GM19452 (cell line): ENCODE measurements at regions not wholly inside any gene's neighbourhood (a gene's known extent, or its start where the extent isn't known, plus 50 kb on each side); places are given as distances from the start of the nearest gene placed in this dataset.
"Not testable (repeated sequence)": the region's sequence is repeated elsewhere in the genome, so short reads cannot be mapped to it uniquely, and the experiment has no call there.

Experiments used
- ATAC-seq: cut with Tn5 transposase; IDR thresholded peaks from one replicate; pipeline ENCODE4 v1.9.1; 2021; ENCODE audit not compliant: unreplicated experiment

DNA sequence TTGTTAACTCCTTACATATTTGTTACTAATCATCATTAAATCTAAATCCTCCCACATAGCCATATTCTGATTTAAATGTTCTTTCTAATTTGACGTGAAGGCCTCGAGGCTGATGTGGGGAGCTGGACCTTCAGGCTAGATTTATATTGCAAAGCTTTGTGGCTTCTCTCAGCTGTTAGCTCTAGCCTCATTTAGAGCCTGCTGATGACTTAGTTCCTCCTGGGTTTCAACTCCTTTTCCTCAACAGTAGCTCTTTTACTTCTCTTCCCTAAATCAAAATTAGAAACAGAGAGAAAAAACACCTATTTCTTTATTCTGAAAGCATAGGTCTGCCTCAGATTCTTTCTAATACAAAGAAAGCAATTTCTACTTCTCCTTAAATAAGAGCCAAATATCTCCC is 477.5 kb upstream of the CCDC196 start:
- ATAC-seq: no peak

DNA sequence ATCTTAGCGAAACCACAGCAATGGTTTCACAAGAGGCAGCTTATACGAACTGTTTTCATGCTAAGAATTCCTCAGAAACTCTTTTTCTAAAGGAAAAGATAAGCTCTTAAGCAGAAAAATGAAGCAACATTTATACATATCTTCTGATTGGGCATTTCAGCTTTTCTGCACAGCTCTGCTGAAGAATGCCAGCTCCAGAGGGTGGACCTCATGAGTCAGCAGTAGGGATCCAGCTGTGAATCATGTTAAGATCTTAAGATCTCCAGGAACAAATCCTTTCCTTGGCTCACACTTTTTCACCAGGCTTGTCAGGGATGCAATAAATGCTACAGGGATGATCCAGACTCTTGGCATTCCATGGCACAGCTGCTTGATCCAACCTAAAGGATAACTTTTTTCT is 477.1 kb upstream of the CCDC196 start:
- ATAC-seq: no peak

DNA sequence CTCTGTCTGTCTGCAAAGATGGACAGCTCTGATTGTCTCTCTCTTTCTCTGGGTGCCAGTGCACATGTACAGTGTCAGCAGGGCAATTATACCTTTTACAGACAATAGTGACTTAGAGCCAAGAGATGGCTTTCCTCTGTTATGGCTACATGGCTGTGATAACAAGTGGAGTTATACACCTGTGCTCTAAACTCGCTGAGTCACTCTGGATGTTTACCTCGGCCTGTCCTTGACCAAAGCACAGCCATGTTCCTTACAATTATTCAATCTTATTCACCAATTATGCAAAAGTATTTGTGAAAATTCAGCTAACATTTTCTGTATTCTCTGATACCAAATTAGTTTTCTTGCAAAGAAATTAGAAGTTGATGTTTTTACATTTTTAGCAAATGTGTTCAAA is 475.5 kb upstream of the CCDC196 start:
- ATAC-seq: no peak

DNA sequence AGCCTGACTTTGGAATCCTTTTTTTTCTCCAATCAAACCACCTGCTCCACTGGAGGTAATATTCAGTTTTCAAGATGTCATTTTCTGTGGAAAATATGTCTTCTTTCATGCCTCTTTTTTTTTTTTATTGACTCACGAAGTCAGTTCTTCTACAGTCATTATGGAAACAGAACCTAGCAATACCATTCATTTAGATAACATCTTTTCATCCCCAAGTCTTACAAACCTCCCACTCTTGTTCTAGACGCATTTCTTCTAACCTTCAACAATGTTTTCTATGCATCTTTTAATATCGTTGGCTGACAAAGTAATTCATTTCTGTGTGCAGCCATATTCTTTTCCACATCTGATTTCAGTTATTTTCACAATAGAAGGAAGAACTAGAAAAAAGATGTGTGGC is 474.3 kb upstream of the CCDC196 start:
- ATAC-seq: no peak

DNA sequence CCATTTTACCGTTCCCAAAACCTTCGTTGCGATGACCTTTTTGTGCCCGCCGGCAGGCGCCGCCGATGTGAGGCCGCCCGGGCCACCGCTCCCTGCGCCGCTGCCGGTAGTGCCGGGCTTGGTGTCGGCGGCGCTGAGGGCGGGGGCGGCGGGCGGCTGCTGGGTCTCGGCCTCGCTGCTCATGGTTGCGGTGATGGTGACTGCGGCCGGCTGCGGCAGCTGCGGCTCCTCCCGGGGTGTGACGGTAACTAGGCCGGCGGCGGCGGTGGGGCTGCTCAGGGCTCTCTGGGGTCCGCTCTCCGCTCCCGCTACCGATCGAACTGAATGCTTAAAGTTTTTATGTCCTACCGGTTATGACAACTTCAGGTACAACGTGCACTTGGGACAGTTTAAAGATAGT is 472.6 kb upstream of the CCDC196 start:
- not testable (repeated sequence) for ATAC-seq

DNA sequence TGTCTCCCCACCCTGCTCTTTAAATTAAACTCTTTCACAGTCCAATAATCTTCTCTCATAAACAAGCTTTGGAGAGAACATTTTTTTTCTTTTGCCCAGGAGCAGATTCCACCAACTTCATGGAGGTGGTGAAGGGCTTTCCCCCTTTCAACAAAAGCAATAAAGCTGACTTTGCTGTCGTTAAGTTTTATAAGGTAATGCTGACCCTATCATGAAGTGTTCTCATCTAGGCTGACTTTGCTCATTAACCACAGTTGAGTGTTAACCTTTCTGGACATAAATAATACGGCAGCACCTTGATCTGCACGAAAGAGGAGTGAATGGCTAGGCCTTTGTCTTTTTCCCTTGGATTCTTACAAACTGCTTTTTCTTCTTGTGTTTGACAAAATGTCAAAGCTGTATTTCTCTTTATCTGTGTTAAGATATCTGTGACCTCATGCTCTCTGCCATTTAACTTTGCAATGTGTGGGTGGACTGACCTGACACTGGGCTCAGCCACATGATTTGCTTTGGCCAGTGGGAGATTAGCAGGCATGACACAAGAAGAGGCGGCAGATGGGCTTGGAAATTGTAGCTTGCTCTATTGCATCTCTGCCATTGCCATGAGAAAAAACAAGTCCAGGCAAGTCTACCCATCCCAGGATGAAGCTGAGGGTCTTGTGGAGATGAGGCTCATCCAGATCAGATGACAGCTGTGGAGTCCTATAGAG is 470.9 kb upstream of the CCDC196 start:
- no peak for ATAC-seq

DNA sequence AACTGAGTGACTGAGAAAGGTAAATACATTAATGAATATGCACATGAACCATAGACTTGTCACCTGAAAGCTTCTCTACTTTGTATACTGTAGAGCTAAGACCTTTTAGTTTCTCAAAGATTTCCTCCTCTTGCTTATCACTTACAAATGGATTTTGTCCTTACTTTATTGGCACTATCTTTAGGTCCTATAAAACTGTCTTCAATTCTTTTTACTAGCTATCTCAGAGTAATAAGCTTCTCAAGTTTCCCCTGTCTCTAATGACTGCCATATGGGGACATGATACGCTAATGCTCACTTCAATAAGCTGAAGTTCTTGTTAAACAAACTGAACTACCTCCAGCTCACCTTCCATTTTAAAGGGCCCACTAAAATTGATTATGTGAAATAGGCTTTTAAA is 468.2 kb upstream of the CCDC196 start:
- ATAC-seq: no peak

DNA sequence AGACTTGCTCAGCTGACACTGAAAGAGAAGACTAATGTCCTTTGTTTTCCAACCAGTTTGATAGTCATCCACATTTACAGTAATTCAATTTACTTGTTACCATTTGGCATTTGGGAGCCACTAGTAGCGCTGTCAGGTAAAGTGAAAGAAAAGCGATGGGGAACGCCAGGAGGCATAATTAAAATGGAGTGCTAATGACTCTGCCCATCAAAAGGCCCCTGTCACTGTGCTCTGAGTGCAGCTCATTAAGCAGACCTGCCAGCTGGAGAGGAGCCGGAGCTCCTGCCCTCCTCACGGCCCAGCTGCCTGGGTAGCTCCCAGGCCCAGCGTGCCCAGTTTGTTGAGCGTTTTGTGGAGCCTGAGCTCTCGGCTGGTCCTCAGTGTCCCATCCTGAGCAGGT is 463.6 kb upstream of the CCDC196 start:
- no peak for ATAC-seq

DNA sequence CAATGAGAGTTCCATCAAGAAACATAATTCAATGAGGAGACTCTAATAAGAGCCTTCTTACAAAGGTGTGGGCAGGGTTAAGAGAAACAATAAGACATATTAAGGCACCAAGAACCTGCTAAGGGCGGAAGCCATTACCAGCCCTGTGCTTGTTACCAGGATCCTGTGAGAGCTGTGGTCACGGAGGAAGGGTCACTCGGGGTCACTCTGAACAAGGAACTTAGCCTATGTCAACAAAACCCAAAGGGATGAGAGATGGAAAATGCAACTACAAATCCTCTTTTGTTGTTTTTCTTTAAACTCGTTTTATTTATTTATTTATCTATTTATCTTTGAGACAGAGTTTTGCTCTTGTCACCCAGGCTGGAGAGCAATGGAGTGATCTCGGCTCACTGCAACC is 460.4 kb upstream of the CCDC196 start:
- no peak for ATAC-seq

DNA sequence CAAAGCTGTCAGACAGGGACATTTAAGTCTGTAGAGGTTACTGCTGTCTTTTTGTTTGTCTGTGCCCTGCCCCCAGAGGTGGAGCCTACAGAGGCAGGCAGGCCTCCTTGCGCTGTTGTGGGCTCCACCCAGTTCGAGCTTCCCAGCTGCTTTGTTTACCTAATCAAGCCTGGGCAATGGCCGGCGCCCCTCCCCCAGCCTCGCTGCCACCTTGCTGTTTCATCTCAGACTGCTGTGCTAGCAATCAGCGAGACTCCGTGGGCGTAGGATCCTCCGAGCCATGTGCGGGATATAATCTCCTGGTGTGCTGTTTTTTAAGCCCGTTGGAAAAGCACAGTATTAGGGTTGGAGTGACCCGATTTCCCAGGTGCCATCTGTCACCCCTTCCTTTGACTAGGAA is 454.2 kb upstream of the CCDC196 start:
- ATAC-seq: not testable (repeated sequence)

DNA sequence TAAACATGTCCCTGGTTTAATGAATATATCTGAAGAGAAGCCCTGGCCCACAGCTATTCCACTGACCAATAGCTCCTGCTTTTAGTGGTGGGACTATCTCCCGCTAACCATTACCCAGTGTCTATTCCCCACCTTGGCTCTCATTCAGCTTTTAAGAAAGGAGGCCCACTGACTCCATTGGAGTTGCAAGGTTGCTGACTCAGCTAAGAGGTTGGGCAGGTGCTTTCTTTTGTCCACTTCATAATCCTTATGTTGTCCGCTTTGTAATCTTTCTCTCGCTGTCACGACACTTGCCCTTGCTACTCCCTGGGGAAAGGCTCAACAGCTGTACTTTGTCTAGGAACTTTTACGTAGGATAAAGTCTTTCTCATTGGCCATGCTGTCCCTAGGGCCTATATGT is 453.4 kb upstream of the CCDC196 start:
- ATAC-seq: no peak

DNA sequence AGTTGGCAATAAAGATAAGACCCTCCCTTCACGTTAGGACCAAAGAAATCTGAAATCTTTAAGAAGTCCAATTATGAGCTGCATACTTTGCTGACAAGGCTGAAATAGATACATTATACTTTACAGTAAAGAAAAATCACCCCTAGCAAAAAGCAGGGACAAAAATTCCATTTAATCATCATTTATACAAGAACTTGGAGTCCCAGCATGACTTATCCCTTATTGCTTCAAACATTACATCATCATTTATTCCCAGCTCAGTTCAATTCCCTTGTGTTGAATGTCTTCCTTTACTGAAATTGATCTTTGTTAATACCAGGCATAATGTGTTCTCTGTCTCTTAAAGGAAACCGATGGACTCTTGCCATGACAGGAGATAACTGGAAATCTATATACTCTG is 449.6 kb upstream of the CCDC196 start:
- no peak for ATAC-seq

DNA sequence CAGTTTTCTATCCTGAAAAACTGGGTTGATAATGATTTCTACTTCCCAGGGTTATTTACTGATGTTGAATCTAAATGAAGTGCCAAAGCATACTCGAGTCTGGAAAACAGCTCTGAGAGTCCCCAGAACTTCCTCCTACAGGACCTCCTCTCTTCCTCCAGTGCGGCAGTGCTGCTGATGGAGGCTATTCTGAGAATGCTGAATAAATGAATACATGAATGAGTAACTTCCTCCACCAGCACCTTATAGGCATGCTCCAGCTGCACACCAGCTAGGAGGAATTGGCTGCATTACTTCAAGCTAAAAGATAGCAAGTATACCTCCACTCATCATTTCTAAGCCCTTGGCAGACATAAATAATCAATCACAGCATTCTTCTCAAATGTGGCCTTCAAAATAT is 448.8 kb upstream of the CCDC196 start:
- no peak for ATAC-seq

DNA sequence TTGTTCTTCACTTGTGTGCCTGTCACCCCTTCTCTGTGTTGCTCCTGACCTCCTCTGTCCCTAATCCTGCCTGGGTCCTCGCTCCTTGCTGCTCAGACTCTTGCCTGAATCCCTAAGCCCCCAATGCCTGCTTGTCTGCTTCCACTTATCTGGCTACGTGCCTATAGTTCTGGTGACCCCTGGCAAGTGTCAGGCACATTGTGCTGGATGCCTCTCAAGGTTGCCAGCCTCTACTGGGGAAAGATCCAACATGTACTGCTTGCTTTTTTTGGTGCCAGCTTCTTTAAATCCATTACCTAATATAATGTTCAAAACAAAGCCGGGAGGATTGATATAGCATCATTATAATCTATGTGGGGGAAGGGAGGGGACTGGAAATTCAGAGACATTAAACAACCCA is 448.0 kb upstream of the CCDC196 start:
- no peak for ATAC-seq

DNA sequence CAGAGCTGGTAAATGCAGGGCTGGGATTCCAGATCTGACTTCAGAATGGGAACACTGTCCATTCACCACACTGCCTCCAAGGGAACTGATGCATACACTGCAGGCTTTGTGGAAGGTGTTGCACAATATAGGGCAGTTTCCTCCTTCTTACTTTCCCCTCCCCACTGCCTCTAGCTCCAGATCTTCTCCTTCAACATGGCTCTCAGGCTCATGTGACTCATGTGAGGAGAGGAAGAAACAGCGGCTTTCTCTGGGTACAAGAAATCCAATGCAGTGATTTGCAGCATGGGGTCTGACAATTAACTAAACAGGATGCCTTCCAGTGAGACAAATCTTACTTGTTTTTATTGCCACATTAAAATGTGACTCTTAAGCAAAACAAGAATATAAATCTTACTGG is 447.6 kb upstream of the CCDC196 start:
- ATAC-seq: no peak

DNA sequence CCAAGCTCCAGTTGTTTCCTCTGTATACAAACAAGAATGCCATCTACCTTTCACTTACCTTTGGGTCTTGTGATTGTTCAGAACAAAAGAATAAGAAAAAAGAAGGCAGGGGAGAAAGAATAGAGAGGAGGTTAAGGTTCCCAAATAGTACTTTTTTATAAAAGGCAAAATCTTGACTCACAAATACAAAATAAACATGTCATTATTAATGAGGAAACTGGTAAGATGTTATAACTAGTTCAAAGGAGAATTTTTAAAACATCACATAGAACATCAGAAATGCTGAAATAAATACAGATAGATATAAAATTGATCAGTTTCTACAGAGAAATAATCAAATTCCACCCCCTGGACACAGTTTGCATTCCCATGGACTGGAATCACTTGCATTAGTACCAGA is 446.7 kb upstream of the CCDC196 start:
- no peak for ATAC-seq

DNA sequence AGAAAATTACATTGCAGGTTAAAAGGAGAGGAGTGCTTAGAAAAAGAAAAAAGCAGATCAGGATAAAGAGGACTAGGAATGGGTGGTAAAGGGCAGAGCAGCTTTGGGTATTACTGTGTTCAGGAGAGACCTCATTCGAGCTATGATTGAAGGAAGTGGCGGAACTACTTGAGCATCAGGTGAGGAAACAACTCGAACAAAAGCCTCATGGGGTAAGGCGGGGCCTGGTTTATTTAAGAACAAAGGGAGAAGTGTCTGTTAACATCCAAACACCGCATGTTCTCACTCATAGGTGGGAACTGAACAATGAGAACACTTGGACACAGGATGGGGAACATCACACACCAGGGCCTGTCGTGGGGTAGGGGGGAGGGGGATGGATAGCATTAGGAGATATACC is 444.6 kb upstream of the CCDC196 start:
- ATAC-seq: no peak

DNA sequence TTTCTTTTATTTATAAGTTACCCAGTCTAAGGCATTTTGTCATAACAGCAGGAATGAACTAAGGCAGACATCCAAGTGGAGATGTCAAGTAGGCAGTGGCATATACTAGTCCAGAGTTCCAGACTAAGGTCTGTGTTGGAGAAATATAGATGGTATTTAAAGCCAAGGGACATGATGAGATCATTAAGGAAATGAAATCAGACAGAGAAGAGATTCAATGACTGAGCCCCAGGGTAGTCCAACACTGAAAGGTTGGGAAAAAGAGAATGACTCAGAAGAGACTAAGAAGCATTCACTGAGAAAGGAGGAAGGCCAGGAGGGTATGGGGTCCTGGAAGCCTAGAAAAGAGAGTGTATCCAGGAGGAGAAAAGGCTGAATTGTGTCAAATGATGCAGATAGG is 442.2 kb upstream of the CCDC196 start:
- no peak for ATAC-seq

DNA sequence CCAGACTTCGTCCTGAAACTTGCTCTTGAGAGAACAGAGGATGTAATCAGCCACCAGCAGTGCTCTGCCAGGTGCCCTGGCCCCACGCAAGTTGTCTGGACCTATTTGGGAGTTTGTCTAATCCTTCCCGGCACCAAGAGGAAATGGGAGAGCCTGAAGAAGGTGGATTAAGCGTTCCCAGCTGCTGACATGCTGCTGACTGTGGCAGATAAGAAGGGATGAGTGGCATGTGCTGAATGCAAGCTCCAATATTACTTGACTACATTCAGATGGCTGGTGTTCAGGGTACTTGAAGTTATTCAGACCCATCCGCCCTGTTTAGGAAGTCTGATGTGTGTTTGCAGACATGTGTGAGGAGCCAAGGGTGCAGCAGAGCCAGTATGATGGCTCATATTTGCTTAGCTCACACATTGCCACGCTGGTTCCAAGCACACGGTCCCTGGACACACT is 440.6 kb upstream of the CCDC196 start:
- no peak for ATAC-seq

DNA sequence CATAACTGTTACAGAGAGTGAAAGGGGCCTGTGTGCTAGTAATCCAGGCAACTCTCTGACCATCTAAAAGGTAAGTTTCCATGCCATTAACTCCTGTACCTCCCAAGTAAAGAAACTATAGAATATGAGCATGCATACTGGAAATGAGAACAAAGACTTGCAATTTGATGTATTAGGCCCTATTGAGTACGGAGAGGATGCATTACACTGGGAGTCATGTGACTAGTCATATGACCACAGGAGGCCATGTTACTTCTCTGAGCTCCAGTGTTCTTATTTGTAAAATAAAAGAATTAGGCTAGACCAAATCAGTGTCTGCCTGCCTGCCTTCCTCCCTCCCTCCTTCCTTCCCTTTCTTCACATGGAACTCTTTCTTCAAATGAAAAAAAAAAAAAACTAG is 440.1 kb upstream of the CCDC196 start:
- ATAC-seq: no peak

DNA sequence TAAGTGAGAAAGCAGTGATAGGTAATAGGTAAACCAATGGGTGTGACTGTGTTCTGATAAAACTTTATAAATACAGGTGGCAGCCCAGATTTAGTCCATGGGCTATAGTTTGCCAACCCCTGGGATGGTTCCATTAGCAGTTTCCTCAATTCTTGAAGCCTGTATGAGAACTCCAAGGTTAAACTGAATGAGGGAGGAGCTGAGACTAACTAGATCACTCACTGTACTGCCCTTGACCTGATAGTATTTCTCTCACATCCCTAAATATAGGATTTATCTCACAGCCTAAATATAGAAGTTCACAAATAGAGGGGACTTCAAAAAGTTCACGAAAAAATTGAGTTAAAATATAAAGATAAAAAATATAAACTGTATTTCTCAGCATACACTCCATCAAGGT is 439.6 kb upstream of the CCDC196 start:
- ATAC-seq: no peak

DNA sequence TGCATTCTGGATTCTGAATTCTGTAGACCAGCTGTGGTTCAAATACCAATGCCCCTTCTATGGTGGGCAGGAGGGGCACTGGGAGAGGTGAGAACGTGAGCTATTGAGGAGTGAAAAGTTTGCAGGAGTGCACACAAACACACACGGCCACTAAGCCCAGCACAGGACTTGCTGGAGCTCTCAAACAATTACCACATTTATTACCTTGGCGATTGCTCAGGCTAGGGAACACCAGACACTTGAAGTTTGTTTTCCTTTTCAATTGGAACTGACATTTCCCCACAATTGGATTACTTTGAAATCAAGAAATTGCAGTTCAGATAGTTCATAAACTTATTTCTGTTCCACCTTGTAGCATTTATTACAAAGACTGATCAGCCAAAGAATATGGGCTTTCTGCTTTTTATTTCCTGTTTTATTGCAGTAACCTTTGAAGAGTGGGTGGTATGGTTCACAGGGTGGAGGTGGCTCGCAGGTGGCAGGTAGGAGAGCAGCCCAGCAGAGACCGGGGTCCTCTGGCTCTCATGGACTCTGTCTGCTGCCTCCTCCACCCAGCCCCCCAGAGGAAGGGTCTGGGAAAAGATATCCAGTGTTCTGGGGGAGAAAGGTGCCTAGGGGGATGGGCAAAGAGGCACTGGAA is 429.8 kb upstream of the CCDC196 start:
- ATAC-seq: no peak

DNA sequence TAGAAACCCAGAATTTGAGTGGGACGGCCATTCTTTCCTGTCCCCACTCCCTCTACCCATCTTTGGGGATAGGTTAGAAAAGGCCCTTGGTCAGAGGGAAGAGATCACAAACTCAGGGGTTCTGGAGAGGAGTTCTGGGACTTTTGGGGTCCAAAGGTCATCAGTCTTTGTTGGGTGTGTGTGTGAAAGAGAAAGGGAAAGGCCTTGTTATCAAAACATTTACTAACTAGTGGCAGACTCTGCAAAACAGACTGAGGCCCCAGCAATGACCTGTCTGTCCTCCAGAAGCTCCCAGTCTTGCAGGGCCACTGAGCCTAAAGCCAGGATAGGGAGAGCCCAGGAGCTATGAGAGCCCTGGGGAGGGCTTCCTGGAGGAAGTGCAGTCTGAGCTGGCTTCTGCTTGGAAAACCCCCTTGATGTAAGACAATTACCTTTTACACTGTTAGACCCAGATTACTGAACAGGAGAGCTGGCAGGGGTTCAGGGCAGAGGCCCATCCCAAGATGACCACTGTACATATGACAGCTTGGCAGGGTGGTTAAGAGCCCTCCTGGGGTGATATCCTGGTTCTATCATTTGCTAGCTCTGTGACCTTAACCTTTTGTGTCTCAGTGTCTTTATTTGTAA is 429.1 kb upstream of the CCDC196 start:
- no peak for ATAC-seq
